ENCODE measurements at regions not wholly inside any gene's neighbourhood (a gene's known extent, or its start where the extent isn't known, plus 50 kb on each side); places are given as distances from the start of the nearest gene placed in this dataset.
A peak's percentile ranks its signal among the peaks of the same experiment; 100 is the strongest.

GRCh38 chr10:43983856-43984271 is 335.2 kb upstream of the ZNF32 start:
- Mint-ChIP-seq H3K9me3 (peaks cover 0 to 7% (median 5%) of the 10 kb centered on the region in 7 donors), H3K4me3 (no peak overlapping the region), H3K4me1 (peaks cover 7% of the 10 kb centered on the region), H3K36me3 (no peaks in the 10 kb centered on the region), H3K27ac (no peak overlapping the region), H3K27me3 (ENCODE audit: low read depth in 3 of 3) (peaks cover under 1 to 6% (median 3%) of the 10 kb centered on the region in 3 donors)
- no peak for DNase-seq
- intact Hi-C loops (cut with micrococcal nuclease) = no loop called here
- Histone ChIP-seq H3K9ac (ENCODE audit: insufficient read depth, low read length, poor library complexity, severe bottlenecking) (no peak overlapping the region), H3K9me3 (replicated peaks in 1 of 2; ENCODE audit: control insufficient read depth in 1 of 2, insufficient read depth in 1 of 2, low read length in 2 of 2) (peaks cover 0 to 8% of the 10 kb centered on the region in 2 donors), H3K27me3 (ENCODE audit: control insufficient read depth in 2 of 2, insufficient read depth in 2 of 2, low read length in 2 of 2) (no peaks in the 10 kb centered on the region), H4K20me1 (ENCODE audit: insufficient read depth, low read length) (no peaks in the 10 kb centered on the region), H3K4me2 (replicated peaks; ENCODE audit: extremely low read depth, low read length, poor library complexity, severe bottlenecking) (no peak overlapping the region), H3K4me3 (replicated peaks in 1 of 3; ENCODE audit: low read depth in 2 of 3, low read length in 3 of 3) (no peak overlapping the region), H3K27ac (ENCODE audit: low read depth in 1 of 2, low read length in 2 of 2) (no peak overlapping the region), H3K4me1 (ENCODE audit: control insufficient read depth in 1 of 2, insufficient read depth in 2 of 2, low read length in 2 of 2) (peaks cover 11 to 18% of the 10 kb centered on the region in 2 donors), H3K79me2 (ENCODE audit: insufficient read depth, low read length) (no peaks in the 10 kb centered on the region), H2AFZ (ENCODE audit: insufficient read depth, low read depth, low read length, poor library complexity, severe bottlenecking) (no peak overlapping the region), H3K36me3 (replicated peaks in 1 of 2; ENCODE audit: control insufficient read depth in 1 of 2, insufficient read depth in 2 of 2, low read length in 2 of 2) (no peaks in the 10 kb centered on the region)
- no CpG with 5 or more reads among the region's 1 CpG for WGBS (ENCODE audit: insufficient coverage)
- TF ChIP-seq CTCF (IDR thresholded peaks at IDR 0.05) = no peak

GRCh38 chr10:43983405-43983804 is 334.7 kb upstream of the ZNF32 start:
- no peak overlapping the region for H3K27ac Mint-ChIP-seq
- intact Hi-C loops (cut with micrococcal nuclease) = no loop called here
- no peak overlapping the region for H3K4me3 ChIP-seq (replicated peaks in 1 of 3; ENCODE audit: low read depth in 2 of 3, low read length in 3 of 3)
- H3K4me3 Mint-ChIP-seq = peak overlapping the region in 1 of 2 donors; percentile 14
- WGBS (ENCODE audit: insufficient coverage) = 95% methylated on average over 6 of the region's 6 CpGs
- H3K4me1 ChIP-seq (ENCODE audit: control insufficient read depth in 1 of 2, insufficient read depth in 2 of 2, low read length in 2 of 2) = peaks cover 11 to 23% of the 10 kb centered on the region in 2 donors
- no peak for DNase-seq
- H3K9me3 ChIP-seq (replicated peaks in 1 of 2; ENCODE audit: control insufficient read depth in 1 of 2, insufficient read depth in 1 of 2, low read length in 2 of 2) = peaks cover 0 to 8% of the 10 kb centered on the region in 2 donors
- no peaks in the 10 kb centered on the region for H4K20me1 ChIP-seq (ENCODE audit: insufficient read depth, low read length)
- no peak for TF ChIP-seq CTCF (IDR thresholded peaks at IDR 0.05)
- no peak overlapping the region for H3K27ac ChIP-seq (ENCODE audit: low read depth in 1 of 2, low read length in 2 of 2)
- H3K79me2 ChIP-seq (ENCODE audit: insufficient read depth, low read length) = no peaks in the 10 kb centered on the region
- H3K4me2 ChIP-seq (replicated peaks; ENCODE audit: extremely low read depth, low read length, poor library complexity, severe bottlenecking) = no peak overlapping the region
- no peaks in the 10 kb centered on the region for H3K27me3 ChIP-seq (ENCODE audit: control insufficient read depth in 2 of 2, insufficient read depth in 2 of 2, low read length in 2 of 2)
- peaks cover 7% of the 10 kb centered on the region for H3K4me1 Mint-ChIP-seq
- no peak overlapping the region for H2AFZ ChIP-seq (ENCODE audit: insufficient read depth, low read depth, low read length, poor library complexity, severe bottlenecking)
- H3K36me3 Mint-ChIP-seq = no peaks in the 10 kb centered on the region
- H3K27me3 Mint-ChIP-seq (ENCODE audit: low read depth in 3 of 3) = peaks cover 0 to 6% (median 3%) of the 10 kb centered on the region in 3 donors
- H3K36me3 ChIP-seq (replicated peaks in 1 of 2; ENCODE audit: control insufficient read depth in 1 of 2, insufficient read depth in 2 of 2, low read length in 2 of 2) = no peaks in the 10 kb centered on the region
- H3K9ac ChIP-seq (ENCODE audit: insufficient read depth, low read length, poor library complexity, severe bottlenecking) = no peak overlapping the region
- peaks cover 0 to 6% (median 5%) of the 10 kb centered on the region in 7 donors for H3K9me3 Mint-ChIP-seq
